ENCODE measurements at regions not wholly inside any gene's neighbourhood (a gene's known extent, or its start where the extent isn't known, plus 50 kb on each side); places are given as distances from the start of the nearest gene placed in this dataset.

- no peaks in the 10 kb centered on the region for H3K27me3 Mint-ChIP-seq (ENCODE audit: insufficient read depth, unreplicated experiment)
- BruUV-seq (replicated peaks) = no TSS peak
- no peak for DNase-seq (ENCODE audit: unreplicated experiment)
- ChIA-PET POLR2A (no interaction called here), CTCF (interaction anchor here (0.6 kb wide), 1 partner anchor 343 kb away, joined by 3 read pairs; no protein-coding TSS in a partner anchor)
- intact Hi-C loops (cut with micrococcal nuclease) = no loop called here
- no peaks in the 10 kb centered on the region for H3K4me1 Mint-ChIP-seq (ENCODE audit: insufficient read depth, unreplicated experiment)
- H3K4me3 Mint-ChIP-seq (ENCODE audit: unreplicated experiment) = no peak overlapping the region
- H3K36me3 Mint-ChIP-seq (ENCODE audit: insufficient read depth, unreplicated experiment) = no peaks in the 10 kb centered on the region
- H3K9me3 Mint-ChIP-seq (ENCODE audit: unreplicated experiment) = peaks cover 7% of the 10 kb centered on the region
- no peak overlapping the region for H3K27ac Mint-ChIP-seq (ENCODE audit: low read depth, unreplicated experiment)
- TF ChIP-seq CTCF (IDR thresholded peaks at IDR 0.05; ENCODE audit: unreplicated experiment) = no peak
Measured at GRCh38 chr2:220857368-220857767, 714.7 kb downstream of the EPHA4 start.

GRCh38 chr2:220858101-220858500 lies 714.0 kb downstream of the EPHA4 start:
- Mint-ChIP-seq H3K4me1 (ENCODE audit: insufficient read depth, unreplicated experiment) (no peaks in the 10 kb centered on the region), H3K9me3 (ENCODE audit: unreplicated experiment) (peaks cover 7% of the 10 kb centered on the region), H3K36me3 (ENCODE audit: insufficient read depth, unreplicated experiment) (no peaks in the 10 kb centered on the region), H3K27ac (ENCODE audit: low read depth, unreplicated experiment) (no peak overlapping the region), H3K27me3 (ENCODE audit: insufficient read depth, unreplicated experiment) (no peaks in the 10 kb centered on the region), H3K4me3 (ENCODE audit: unreplicated experiment) (no peak overlapping the region)
- DNase-seq (ENCODE audit: unreplicated experiment) = no peak
- ChIA-PET POLR2A (no interaction called here), CTCF (no interaction called here)
- BruUV-seq (replicated peaks) = no TSS peak
- intact Hi-C loops (cut with micrococcal nuclease) = no loop called here
- no peak for TF ChIP-seq CTCF (IDR thresholded peaks at IDR 0.05; ENCODE audit: unreplicated experiment)

- no peak for DNase-seq (ENCODE audit: unreplicated experiment)
- Mint-ChIP-seq H3K9me3 (ENCODE audit: unreplicated experiment) (no peaks in the 10 kb centered on the region), H3K36me3 (ENCODE audit: insufficient read depth, unreplicated experiment) (no peaks in the 10 kb centered on the region), H3K4me1 (ENCODE audit: insufficient read depth, unreplicated experiment) (no peaks in the 10 kb centered on the region), H3K4me3 (ENCODE audit: unreplicated experiment) (no peak overlapping the region), H3K27me3 (ENCODE audit: insufficient read depth, unreplicated experiment) (no peaks in the 10 kb centered on the region), H3K27ac (ENCODE audit: low read depth, unreplicated experiment) (no peak overlapping the region)
- intact Hi-C loops (cut with micrococcal nuclease) = no loop called here
- no peak for TF ChIP-seq CTCF (IDR thresholded peaks at IDR 0.05; ENCODE audit: unreplicated experiment)
- no TSS peak for BruUV-seq (replicated peaks)
- CTCF ChIA-PET = no interaction called here
- POLR2A ChIA-PET = no interaction called here
Measured at GRCh38 chr2:220871909-220872308, 700.2 kb downstream of the EPHA4 start.

GRCh38 chr2:220876080-220876824 lies 695.9 kb downstream of the EPHA4 start:
- no TSS peak for BruUV-seq (replicated peaks)
- H3K4me3 Mint-ChIP-seq (ENCODE audit: unreplicated experiment) = no peak overlapping the region
- TF ChIP-seq CTCF (IDR thresholded peaks at IDR 0.05; ENCODE audit: unreplicated experiment) = no peak
- ChIA-PET POLR2A (interaction anchor here (0.9 kb wide), 1 partner anchor 11 kb away, joined by 3 read pairs; no protein-coding TSS in a partner anchor), CTCF (no interaction called here)
- DNase-seq (ENCODE audit: unreplicated experiment) = no peak
- no peaks in the 10 kb centered on the region for H3K9me3 Mint-ChIP-seq (ENCODE audit: unreplicated experiment)
- intact Hi-C loops (cut with micrococcal nuclease) = no loop called here
- peaks cover 10% of the 10 kb centered on the region for H3K4me1 Mint-ChIP-seq (ENCODE audit: insufficient read depth, unreplicated experiment)
- no peak overlapping the region for H3K27ac Mint-ChIP-seq (ENCODE audit: low read depth, unreplicated experiment)
- H3K27me3 Mint-ChIP-seq (ENCODE audit: insufficient read depth, unreplicated experiment) = no peaks in the 10 kb centered on the region
- no peaks in the 10 kb centered on the region for H3K36me3 Mint-ChIP-seq (ENCODE audit: insufficient read depth, unreplicated experiment)
